NB4 (cell line): ENCODE measurements at regions not wholly inside any gene's neighbourhood (a gene's known extent, or its start where the extent isn't known, plus 50 kb on each side); places are given as distances from the start of the nearest gene placed in this dataset.

ENCODE experiments used
- DNase-seq: peaks from one replicate; pipeline ENCODE4 v3.0.0; 2010; ENCODE audit warnings: low read depth
- H3K4me3 ChIP-seq: one replicate; pipeline ENCODE4 v1.5.1; 2011; ENCODE audit warnings: mild to moderate bottlenecking, low read depth, low read length, moderate library complexity
- MYC ChIP-seq: IDR thresholded peaks from 2 replicates; pipeline ENCODE4 v1.6.1; 2011; ENCODE audit warnings: low read depth, low read length
- POLR2A ChIP-seq: IDR thresholded peaks from 2 replicates; pipeline ENCODE4 v1.6.1; 2011; ENCODE audit warnings: mild to moderate bottlenecking; ENCODE audit not compliant: insufficient read length; ENCODE audit errors: extremely low read depth
- TF ChIP-seq, protein P1 (sequence below): IDR thresholded peaks from one replicate; pipeline ENCODE4 v1.5.1; 2012; ENCODE audit warnings: low read depth, low read length
- TF ChIP-seq, protein P2 (sequence below): IDR thresholded peaks from 2 replicates; pipeline ENCODE4 v1.6.1; 2011; ENCODE audit warnings: low read depth, low read length

DNA sequence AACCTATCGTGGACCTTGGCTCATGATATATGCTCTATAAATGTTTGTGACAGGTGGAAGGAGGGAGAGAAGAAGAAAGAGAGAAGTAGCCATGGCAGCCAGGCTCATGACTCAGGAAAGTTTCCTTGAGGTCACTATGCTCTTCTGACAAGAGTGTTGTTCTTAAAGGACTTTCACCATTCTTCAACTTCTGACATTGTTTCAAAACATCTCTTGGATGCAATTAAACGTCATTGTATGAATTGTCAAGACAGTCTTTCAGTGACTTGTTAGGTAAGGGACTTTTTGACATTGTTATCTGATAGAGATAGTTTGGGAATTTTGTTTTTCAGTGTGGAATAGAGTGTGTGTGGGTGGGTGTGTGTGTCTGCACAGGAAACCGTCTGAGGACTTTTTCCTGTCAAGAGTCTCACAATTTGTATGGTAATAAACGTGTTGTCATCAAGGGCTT is 617.0 kb downstream of the MID1IP1 start:
- no peak overlapping the region for H3K4me3 ChIP-seq

GRCh38 chrX:39418731-39419638 is 617.7 kb downstream of the MID1IP1 start:
- TF ChIP-seq, protein P1, sequence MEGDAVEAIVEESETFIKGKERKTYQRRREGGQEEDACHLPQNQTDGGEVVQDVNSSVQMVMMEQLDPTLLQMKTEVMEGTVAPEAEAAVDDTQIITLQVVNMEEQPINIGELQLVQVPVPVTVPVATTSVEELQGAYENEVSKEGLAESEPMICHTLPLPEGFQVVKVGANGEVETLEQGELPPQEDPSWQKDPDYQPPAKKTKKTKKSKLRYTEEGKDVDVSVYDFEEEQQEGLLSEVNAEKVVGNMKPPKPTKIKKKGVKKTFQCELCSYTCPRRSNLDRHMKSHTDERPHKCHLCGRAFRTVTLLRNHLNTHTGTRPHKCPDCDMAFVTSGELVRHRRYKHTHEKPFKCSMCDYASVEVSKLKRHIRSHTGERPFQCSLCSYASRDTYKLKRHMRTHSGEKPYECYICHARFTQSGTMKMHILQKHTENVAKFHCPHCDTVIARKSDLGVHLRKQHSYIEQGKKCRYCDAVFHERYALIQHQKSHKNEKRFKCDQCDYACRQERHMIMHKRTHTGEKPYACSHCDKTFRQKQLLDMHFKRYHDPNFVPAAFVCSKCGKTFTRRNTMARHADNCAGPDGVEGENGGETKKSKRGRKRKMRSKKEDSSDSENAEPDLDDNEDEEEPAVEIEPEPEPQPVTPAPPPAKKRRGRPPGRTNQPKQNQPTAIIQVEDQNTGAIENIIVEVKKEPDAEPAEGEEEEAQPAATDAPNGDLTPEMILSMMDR: no peak
- TF ChIP-seq, protein P2, sequence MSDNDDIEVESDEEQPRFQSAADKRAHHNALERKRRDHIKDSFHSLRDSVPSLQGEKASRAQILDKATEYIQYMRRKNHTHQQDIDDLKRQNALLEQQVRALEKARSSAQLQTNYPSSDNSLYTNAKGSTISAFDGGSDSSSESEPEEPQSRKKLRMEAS: no peak
- no peak for TF ChIP-seq POLR2A
- no peak for TF ChIP-seq MYC
- DNase-seq: no peak
- no peak overlapping the region for H3K4me3 ChIP-seq

More for the DNA sequence above, 617.0 kb downstream of the MID1IP1 start:
- no peak for DNase-seq
- TF ChIP-seq POLR2A (no peak), MYC (no peak)
- TF ChIP-seq, protein P2: no peak
- TF ChIP-seq, protein P1: no peak

GRCh38 chrX:39421006-39421405 is 619.7 kb downstream of the MID1IP1 start:
- TF ChIP-seq POLR2A (no peak), MYC (no peak)
- TF ChIP-seq, protein P1: no peak
- TF ChIP-seq, protein P2: no peak
- DNase-seq: no peak
- no peak overlapping the region for H3K4me3 ChIP-seq

GRCh38 chrX:39425124-39425806 is 624.0 kb downstream of the MID1IP1 start:
- TF ChIP-seq, protein P1: no peak
- no peak for DNase-seq
- H3K4me3 ChIP-seq: no peak overlapping the region

GRCh38 chrX:39426101-39426500 is 624.8 kb downstream of the MID1IP1 start:
- no peak overlapping the region for H3K4me3 ChIP-seq
- no peak for TF ChIP-seq POLR2A
- TF ChIP-seq, protein P2: no peak
- TF ChIP-seq MYC: no peak
- TF ChIP-seq, protein P1: no peak
- DNase-seq: no peak
